A204.1 (cell line): ENCODE measurements at regions not wholly inside any gene's neighbourhood (a gene's known extent, or its start where the extent isn't known, plus 50 kb on each side); places are given as distances from the start of the nearest gene placed in this dataset.

Experiments
- FAIRE-seq: peaks from 2 replicates; lab custom pipeline; 2012; peaks lifted over from hg19 to GRCh38; lab: Jason Lieb, UNC

GRCh38 chr2:8563814-8564474 lies 117.9 kb upstream of the ID2 start:
- FAIRE-seq: no peak

GRCh38 chr2:8564475-8564874 lies 117.4 kb upstream of the ID2 start:
- FAIRE-seq: no peak

DNA sequence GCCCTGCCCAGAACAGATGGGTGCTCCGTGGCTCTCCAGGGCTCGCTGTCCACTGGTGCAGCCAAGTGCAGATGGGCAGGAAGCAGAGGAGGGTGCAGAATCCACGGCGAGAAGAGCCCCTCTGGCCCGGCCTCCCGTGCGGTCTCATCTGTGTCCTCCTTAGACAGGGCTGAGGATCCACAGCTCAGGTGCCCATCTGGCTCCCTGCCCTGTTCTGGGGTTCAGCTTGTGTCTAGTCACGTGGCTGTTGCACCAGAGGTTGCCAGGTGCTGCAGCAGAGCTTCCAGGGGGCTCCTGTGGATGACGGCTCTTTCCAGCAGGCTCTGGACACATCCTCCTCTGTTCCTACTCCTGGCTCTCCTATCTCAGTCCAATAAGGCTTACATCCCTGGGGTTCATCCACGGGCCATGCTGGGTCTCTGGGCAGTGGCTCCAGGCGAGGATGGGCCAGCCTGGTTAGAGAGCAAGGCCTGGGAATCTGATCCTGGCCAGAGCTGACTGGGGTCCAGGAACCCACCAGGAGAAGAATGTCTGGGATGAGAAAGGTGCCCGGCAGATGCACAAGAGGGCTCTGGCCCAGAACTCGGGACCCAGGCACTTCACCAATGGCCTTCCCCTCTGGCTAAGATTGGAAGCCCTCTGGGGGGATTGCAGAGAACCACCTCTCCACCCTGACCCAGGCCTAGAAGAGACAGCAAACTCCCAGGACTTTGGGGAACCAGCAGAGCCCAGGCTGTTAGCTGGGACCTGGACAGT lies 116.3 kb upstream of the ID2 start:
- no peak for FAIRE-seq

DNA sequence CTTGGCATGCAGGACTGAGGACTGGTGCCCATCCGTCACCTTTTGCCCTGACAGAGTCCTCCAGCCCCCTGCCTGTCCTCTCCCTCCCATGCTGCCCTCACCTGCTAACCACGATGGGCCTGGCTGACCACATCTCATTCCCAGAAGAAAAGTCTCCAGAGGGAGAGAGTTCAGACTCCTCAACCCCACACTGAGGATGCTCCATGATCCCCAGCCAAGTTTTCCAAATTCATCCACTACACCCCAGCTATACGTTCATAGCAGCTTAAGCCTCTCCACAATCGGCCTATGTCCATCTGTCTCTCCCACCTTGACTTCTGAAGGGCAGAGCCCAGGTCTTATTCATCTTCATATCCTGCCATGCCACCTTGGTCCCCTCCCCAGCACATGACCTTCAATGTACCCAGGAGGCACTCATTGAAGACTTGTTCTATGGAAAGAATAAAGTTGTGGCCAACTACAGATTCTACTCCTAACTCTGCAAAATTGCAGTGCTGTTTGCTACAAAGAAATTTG lies 115.6 kb upstream of the ID2 start:
- FAIRE-seq: no peak

GRCh38 chr2:8566774-8567468 lies 114.9 kb upstream of the ID2 start:
- no peak for FAIRE-seq

DNA sequence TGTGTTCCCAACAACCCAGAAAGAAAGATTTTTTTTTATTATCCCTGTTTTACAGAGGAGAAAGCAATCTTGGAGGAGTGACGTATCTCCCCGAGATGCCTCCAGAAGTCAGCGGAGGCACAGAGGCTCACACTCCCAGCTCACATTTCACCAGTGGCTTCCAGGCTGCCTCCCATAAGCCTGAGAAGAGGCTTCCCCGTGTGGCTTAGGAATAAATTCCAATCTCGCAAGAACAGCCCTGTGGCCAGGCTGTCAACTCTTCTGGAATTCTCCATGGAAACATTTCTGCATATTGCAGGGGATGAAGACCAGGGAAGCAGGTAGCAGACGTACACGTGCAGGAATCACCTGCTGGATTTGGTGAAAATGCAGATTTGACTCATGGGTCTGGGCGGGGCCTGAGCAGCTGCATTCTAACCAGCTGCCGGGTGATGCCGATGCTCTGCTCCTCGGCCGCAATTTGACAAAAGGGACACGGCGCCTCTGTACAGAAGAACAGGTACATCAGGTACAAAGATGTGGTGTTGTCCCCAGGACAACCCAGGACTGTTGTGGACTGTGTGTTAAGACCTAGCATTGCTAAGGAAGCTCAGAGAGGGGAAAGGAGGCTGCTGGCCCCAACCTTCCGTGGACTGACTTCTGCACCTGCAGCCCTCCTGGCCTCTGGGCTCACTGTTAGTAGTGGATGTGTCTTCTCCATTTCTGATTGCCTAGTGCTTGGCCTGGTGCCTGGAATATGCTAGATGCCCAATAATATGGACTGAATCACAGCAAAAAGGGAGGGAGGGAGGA lies 114.2 kb upstream of the ID2 start:
- FAIRE-seq: no peak

GRCh38 chr2:8568543-8569302 lies 113.1 kb upstream of the ID2 start:
- FAIRE-seq: no peak

- FAIRE-seq: no peak
Measured at GRCh38 chr2:8569332-8569930, 112.4 kb upstream of the ID2 start.

DNA sequence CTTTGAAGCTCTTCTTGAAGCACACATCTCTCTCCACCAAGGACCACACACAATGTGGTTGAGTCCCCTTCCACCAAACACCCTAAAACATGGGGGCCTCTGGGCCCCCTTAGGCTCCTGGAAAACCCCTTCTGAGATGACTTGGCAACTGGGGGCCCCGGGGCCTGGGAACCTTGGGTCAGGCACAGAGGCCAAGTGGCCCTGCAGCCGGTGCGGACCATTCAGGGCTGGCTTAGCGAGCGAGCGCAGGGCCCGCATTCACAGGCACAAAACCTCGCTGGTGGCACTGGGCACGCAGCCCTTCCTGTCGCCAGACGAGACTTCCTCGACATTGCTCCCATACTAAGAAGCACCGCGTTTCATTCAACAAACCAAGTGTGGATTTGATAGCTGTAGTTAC lies 111.2 kb upstream of the ID2 start:
- no peak for FAIRE-seq

DNA sequence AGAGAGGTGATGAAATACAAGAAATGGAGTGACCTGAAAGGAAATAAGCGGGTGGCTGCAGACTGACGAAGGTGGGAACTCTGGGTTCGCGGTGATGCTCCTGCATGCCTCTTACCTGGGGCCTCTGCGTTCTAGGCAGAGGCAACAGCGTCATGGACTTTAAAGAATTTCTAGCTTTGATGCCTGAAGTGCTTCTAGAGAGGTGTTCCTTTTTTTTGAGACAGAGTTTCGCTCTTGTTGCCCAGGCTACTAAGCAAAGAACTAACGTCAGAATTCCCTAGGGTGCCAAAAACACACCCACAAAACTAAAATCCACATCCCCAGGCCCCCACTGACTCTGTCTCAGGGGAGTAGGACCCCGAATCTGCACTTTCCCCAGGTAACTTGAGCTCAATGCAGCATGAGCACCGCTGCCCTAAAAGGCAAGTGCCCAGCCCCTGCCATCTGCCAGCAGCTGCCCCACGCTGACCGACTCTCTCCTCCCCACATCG lies 110.5 kb upstream of the ID2 start:
- FAIRE-seq: no peak

DNA sequence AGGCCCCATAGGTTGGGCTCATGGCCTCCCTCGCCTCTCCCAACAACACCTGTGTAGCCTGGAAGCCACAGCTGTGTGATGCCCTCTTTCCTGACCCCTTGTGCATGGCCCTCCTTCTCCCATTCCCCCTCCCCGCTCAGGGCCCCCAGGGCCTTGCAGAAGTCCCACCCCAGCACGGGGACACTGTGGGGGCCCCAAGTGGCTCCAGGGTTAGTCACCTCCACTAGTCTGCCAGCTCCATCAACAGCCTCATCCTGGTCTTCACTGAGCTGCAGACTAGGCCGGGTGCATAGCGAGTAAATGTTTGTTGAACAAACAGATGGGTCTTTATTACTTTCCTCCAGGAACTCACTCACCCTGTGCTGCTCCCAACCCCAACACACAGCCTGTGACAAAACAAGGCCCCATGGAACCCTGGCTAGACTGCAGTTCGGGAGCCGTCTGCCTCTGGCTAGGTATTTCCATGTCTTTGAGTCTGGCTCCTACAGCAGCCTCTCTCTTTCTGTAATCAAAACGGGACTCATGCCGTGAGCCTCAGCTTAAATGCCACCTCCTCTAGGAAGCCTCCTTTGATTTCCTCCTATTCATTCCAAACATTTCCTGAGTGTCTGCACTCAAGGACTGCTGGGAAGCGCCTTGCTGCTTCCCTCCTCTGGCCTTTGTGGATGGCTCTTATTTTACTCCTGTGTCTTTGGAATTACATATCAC lies 109.9 kb upstream of the ID2 start:
- no peak for FAIRE-seq

GRCh38 chr2:8572712-8573233 lies 109.1 kb upstream of the ID2 start:
- FAIRE-seq: no peak

DNA sequence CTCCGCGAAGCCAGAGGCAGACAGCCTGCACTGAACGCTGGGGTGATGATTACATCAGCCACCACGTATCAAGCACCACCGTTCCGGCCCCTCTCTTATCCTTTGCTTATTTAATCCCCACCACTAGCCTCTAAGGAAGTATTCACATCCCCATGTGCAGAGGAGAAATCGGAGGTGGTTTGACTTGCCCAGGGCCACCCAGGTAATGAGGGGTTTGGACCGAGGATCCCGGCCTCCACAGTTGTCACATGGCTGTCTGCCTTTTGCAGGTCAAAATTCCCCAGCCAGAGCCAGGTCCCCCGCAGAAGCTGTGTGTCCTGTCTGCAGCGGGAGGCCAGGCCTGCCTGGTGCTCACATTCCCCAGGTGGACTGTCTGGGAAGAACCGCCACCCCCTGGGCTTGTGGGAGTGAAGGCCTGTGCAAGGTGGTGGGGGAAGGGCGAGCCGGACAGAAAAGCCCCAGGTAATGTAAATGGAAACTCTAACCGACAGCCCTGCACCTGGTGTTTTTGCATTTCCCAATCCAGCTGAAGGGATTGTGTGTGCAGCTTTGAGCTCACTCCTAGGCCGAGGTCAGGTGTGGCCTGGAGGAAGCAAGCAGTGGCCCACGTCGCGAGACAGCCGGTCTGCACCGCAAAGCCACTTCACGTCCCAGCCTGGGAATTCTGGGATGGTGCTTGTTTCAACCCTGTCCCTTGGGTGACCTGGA lies 108.5 kb upstream of the ID2 start:
- FAIRE-seq: no peak

DNA sequence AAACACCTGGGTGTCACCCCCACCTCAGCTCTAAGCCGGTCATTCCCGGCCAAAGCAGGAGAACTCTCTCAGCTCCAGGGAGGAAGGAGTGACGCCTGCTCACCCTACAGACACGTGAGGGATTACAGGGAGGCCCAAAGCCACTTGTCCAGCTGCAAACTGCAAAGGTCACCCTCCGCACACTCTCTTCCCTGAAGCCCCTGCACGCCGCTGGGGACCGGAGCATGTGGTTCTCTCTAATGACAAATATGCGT lies 108.0 kb upstream of the ID2 start:
- FAIRE-seq: no peak

GRCh38 chr2:8574196-8575037 lies 107.4 kb upstream of the ID2 start:
- no peak for FAIRE-seq

- no peak for FAIRE-seq
Measured at GRCh38 chr2:8575038-8575833, 106.6 kb upstream of the ID2 start.

DNA sequence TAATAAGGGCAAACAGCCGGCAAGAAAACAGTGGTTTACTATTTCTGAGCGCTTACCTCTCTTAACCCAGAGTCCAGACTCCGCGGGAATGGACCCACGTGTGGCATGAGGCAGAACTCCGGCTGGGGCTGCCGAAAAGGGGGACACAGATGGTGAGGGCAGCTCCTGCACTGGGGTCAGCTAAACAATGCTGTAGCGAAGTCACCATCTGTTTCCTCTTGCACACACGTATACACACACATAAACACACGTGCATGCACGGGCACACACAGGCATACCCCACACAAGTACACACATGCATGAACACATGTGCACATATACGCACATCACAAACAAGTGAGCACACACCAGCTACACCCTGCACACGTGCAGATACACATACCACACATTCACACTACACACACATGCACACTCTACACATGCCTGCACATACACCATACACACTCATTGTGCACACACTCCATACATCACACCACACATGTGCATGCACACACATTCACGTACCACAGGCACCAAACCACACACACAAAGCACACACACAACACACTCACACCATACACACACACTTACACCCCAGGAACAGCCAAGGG lies 105.9 kb upstream of the ID2 start:
- no peak for FAIRE-seq
